ENCODE measurements at regions not wholly inside any gene's neighbourhood (a gene's known extent, or its start where the extent isn't known, plus 50 kb on each side); places are given as distances from the start of the nearest gene placed in this dataset.
A peak's percentile ranks its signal among the peaks of the same experiment; 100 is the strongest.

- Histone ChIP-seq H3K79me2 (ENCODE audit: control insufficient read depth, insufficient read depth, low read length) (no peaks in the 10 kb centered on the region), H3K4me3 (ENCODE audit: control extremely low read depth in 1 of 5, extremely low read depth in 1 of 5, insufficient read depth in 1 of 5, low read depth in 2 of 5, low read length in 4 of 5) (no peak overlapping the region), H3K9ac (ENCODE audit: low read length) (no peak overlapping the region), H3K4me2 (replicated peaks; ENCODE audit: low read depth, low read length, poor library complexity, severe bottlenecking) (no peak overlapping the region), H3K4me1 (ENCODE audit: control insufficient read depth in 2 of 2, insufficient read depth in 2 of 2, low read length in 2 of 2) (peaks cover 23 to 30% of the 10 kb centered on the region in 2 donors), H3K27ac (ENCODE audit: low read length in 2 of 2) (no peak overlapping the region), H4K20me1 (ENCODE audit: control insufficient read depth, insufficient read depth, low read length, poor library complexity, severe bottlenecking) (no peaks in the 10 kb centered on the region), H2AFZ (ENCODE audit: insufficient read depth, low read depth, low read length, poor library complexity, severe bottlenecking) (no peak overlapping the region), H3K9me3 (ENCODE audit: control extremely low read depth in 1 of 3, control insufficient read depth in 2 of 3, insufficient read depth in 1 of 3, low read length in 2 of 3) (peaks cover 0 to 6% (median 3%) of the 10 kb centered on the region in 3 donors), H3K36me3 (replicated peaks in 1 of 2; ENCODE audit: control extremely low read depth in 1 of 2, control insufficient read depth in 1 of 2, extremely low read depth in 1 of 2, insufficient read depth in 2 of 2, low read length in 1 of 2) (no peaks in the 10 kb centered on the region), H3K27me3 (replicated peaks in 1 of 4; ENCODE audit: control extremely low read depth in 1 of 4, control insufficient read depth in 3 of 4, insufficient read depth in 4 of 4, low read length in 3 of 4) (no peaks in the 10 kb centered on the region)
- Mint-ChIP-seq H3K9me3 (ENCODE audit: insufficient read depth) (peaks cover 2% of the 10 kb centered on the region), H3K4me3 (no peak overlapping the region), H3K4me1 (peaks cover 42% of the 10 kb centered on the region), H3K27ac (no peak overlapping the region), H3K27me3 (no peaks in the 10 kb centered on the region)
- intact Hi-C loops (cut with micrococcal nuclease): loop anchor here (5.0 kb wide), 1 partner anchor 44 kb away; no protein-coding TSS in a partner anchor
- DNase-seq: no peak
- WGBS (ENCODE audit: insufficient coverage): 100% methylated on average over 1 of the region's 2 CpGs
- ChIA-PET POLR2A (no interaction called here), CTCF (no interaction called here)
- TF ChIP-seq, protein P1, sequence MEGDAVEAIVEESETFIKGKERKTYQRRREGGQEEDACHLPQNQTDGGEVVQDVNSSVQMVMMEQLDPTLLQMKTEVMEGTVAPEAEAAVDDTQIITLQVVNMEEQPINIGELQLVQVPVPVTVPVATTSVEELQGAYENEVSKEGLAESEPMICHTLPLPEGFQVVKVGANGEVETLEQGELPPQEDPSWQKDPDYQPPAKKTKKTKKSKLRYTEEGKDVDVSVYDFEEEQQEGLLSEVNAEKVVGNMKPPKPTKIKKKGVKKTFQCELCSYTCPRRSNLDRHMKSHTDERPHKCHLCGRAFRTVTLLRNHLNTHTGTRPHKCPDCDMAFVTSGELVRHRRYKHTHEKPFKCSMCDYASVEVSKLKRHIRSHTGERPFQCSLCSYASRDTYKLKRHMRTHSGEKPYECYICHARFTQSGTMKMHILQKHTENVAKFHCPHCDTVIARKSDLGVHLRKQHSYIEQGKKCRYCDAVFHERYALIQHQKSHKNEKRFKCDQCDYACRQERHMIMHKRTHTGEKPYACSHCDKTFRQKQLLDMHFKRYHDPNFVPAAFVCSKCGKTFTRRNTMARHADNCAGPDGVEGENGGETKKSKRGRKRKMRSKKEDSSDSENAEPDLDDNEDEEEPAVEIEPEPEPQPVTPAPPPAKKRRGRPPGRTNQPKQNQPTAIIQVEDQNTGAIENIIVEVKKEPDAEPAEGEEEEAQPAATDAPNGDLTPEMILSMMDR (IDR thresholded peaks at IDR 0.05): no peak
- TF ChIP-seq EZH2 (IDR thresholded peaks at IDR 0.05; ENCODE audit: borderline replicate concordance, insufficient read depth, low read depth, low read length, poor library complexity, severe bottlenecking): no peak
- no peak for ATAC-seq (ENCODE audit: low read depth)
These were observed 115.2 kb upstream of the CDH12 start for GRCh38 chr5:22968386-22968785.

DNA sequence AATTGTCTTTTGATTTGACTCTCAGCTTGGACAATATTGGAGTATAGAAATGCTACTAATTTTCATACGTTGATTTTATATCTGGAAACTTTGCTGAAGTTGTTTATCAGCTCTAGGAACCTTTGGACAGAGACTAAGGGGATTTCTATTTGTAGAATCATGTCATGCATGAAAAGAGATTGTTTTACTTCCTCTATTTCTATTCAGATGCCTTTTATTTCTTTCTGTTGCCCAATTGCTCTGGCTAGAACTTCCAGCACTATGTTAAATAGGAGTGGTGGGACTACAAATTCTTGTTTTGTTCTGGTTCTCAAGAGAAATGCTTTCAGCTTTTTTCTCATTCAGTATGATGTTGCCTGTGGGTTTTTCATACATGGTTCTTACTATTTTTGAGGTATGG, 112.8 kb upstream of the CDH12 start:
- Mint-ChIP-seq H3K27ac (peak overlapping the region; percentile 32), H3K4me3 (peak overlapping the region; percentile 69), H3K4me1 (peaks cover 41% of the 10 kb centered on the region), H3K27me3 (no peaks in the 10 kb centered on the region), H3K9me3 (ENCODE audit: insufficient read depth) (peaks cover 2% of the 10 kb centered on the region)
- CTCF ChIA-PET: no interaction called here
- DNase-seq: peak; percentile 48
- no CpG with 5 or more reads among the region's 1 CpG for WGBS (ENCODE audit: insufficient coverage)
- H3K79me2 ChIP-seq (ENCODE audit: control insufficient read depth, insufficient read depth, low read length): no peaks in the 10 kb centered on the region
- intact Hi-C loops (cut with micrococcal nuclease): loop anchor here (5.0 kb wide), 1 partner anchor 46 kb away; no protein-coding TSS in a partner anchor
- POLR2A ChIA-PET: no interaction called here
- H3K27me3 ChIP-seq (replicated peaks in 1 of 4; ENCODE audit: control extremely low read depth in 1 of 4, control insufficient read depth in 3 of 4, insufficient read depth in 4 of 4, low read length in 3 of 4): no peaks in the 10 kb centered on the region
- H3K9me3 ChIP-seq (ENCODE audit: control extremely low read depth in 1 of 3, control insufficient read depth in 2 of 3, insufficient read depth in 1 of 3, low read length in 2 of 3): peaks cover 0 to 5% (median 3%) of the 10 kb centered on the region in 3 donors
- peak overlapping the region in 1 of 5 experiments; percentile 11 for H3K4me3 ChIP-seq (ENCODE audit: control extremely low read depth in 1 of 5, extremely low read depth in 1 of 5, insufficient read depth in 1 of 5, low read depth in 2 of 5, low read length in 4 of 5)
- H3K9ac ChIP-seq (ENCODE audit: low read length): no peak overlapping the region
- peak; percentile 53 for ATAC-seq (ENCODE audit: low read depth)
- H3K4me1 ChIP-seq (ENCODE audit: control insufficient read depth in 2 of 2, insufficient read depth in 2 of 2, low read length in 2 of 2): peaks cover 19 to 25% of the 10 kb centered on the region in 2 donors
- no peak overlapping the region for H2AFZ ChIP-seq (ENCODE audit: insufficient read depth, low read depth, low read length, poor library complexity, severe bottlenecking)
- H4K20me1 ChIP-seq (ENCODE audit: control insufficient read depth, insufficient read depth, low read length, poor library complexity, severe bottlenecking): no peaks in the 10 kb centered on the region
- peak overlapping the region in 1 of 2 donors; percentile 39 for H3K27ac ChIP-seq (ENCODE audit: low read length in 2 of 2)
- no peak for TF ChIP-seq EZH2 (IDR thresholded peaks at IDR 0.05; ENCODE audit: borderline replicate concordance, insufficient read depth, low read depth, low read length, poor library complexity, severe bottlenecking)
- TF ChIP-seq, protein P1 (IDR thresholded peaks at IDR 0.05): no peak
- no peaks in the 10 kb centered on the region for H3K36me3 ChIP-seq (replicated peaks in 1 of 2; ENCODE audit: control extremely low read depth in 1 of 2, control insufficient read depth in 1 of 2, extremely low read depth in 1 of 2, insufficient read depth in 2 of 2, low read length in 1 of 2)
- H3K4me2 ChIP-seq (replicated peaks; ENCODE audit: low read depth, low read length, poor library complexity, severe bottlenecking): peak overlapping the region; percentile 47
